GM23338 (cell line): ENCODE measurements at regions not wholly inside any gene's neighbourhood (a gene's known extent, or its start where the extent isn't known, plus 50 kb on each side); places are given as distances from the start of the nearest gene placed in this dataset.

Experiments used
- ATAC-seq: fragments of 200-7000 bp; cut with Tn5 transposase; 3 replicates; pipeline ENCODE4 v1.9.1; 2020
- DNase-seq: peaks from one replicate; pipeline ENCODE4 v3.0.0-alpha.2; 2015; ENCODE audit warnings: low spot score
- H2AFZ ChIP-seq: fragments of 200-600 bp; sonication (generic); 2 replicates; pipeline ENCODE4 v1.8.0; 2016; ENCODE audit warnings: antibody characterized with exemption, mild to moderate bottlenecking, moderate library complexity
- H3F3A ChIP-seq: fragments of 200-600 bp; sonication (generic); replicated peaks from 2 replicates; pipeline ENCODE4 v1.8.0; 2017; ENCODE audit warnings: antibody characterized with exemption, mixed run types, low read depth
- H3K27ac ChIP-seq: fragments of 200-600 bp; sonication (generic); 2 replicates; pipeline ENCODE4 v1.6.1; 2016; ENCODE audit warnings: low read depth
- H3K27me3 ChIP-seq: fragments of 200-600 bp; sonication (generic); 2 replicates; pipeline ENCODE4 v1.8.0; 2016; ENCODE audit warnings: mild to moderate bottlenecking, mixed run types, moderate library complexity; ENCODE audit not compliant: insufficient read depth
- H3K36me3 ChIP-seq: fragments of 200-600 bp; sonication (generic); 2 replicates; pipeline ENCODE4 v1.8.0; 2016; ENCODE audit warnings: mild to moderate bottlenecking; ENCODE audit not compliant: insufficient read depth
- H3K4me1 ChIP-seq: fragments of 200-600 bp; sonication (generic); 2 replicates; pipeline ENCODE4 v1.8.0; 2016; ENCODE audit warnings: mild to moderate bottlenecking, moderate library complexity; ENCODE audit not compliant: insufficient read depth
- H3K4me2 ChIP-seq: fragments of 200-600 bp; sonication (generic); 2 replicates; pipeline ENCODE4 v1.7.1; 2017; ENCODE audit warnings: mixed run types
- H3K4me3 ChIP-seq: fragments of 200-600 bp; sonication (generic); 2 replicates; pipeline ENCODE4 v1.6.1; 2016; ENCODE audit warnings: mixed run types
- H3K79me2 ChIP-seq: fragments of 200-600 bp; sonication (generic); replicated peaks from 2 replicates; pipeline ENCODE4 v1.8.0; 2017; ENCODE audit warnings: mild to moderate bottlenecking; ENCODE audit not compliant: insufficient read depth
- H3K9me2 ChIP-seq: fragments of 200-600 bp; sonication (generic); 2 replicates; pipeline ENCODE4 v1.8.0; 2017; ENCODE audit not compliant: insufficient read depth
- H4K20me1 ChIP-seq: fragments of 200-600 bp; sonication (generic); replicated peaks from 2 replicates; pipeline ENCODE4 v1.8.0; 2017; ENCODE audit warnings: mild to moderate bottlenecking; ENCODE audit not compliant: insufficient read depth
- H3K27ac Mint-ChIP-seq: 2 replicates; pipeline ENCODE4 v1.8.0; 2020; ENCODE audit warnings: inconsistent platforms, mild to moderate bottlenecking, moderate library complexity, mixed read lengths
- H3K27me3 Mint-ChIP-seq: 3 replicates; pipeline ENCODE4 v1.8.0; 2022; ENCODE audit warnings: low read depth, mild to moderate bottlenecking, moderate library complexity, mixed read lengths, inconsistent platforms; ENCODE audit not compliant: insufficient read depth, poor library complexity
- H3K36me3 Mint-ChIP-seq: 3 replicates; pipeline ENCODE4 v1.8.0; 2021; ENCODE audit warnings: low read depth, mild to moderate bottlenecking, inconsistent platforms, moderate library complexity, mixed read lengths
- H3K4me1 Mint-ChIP-seq: 3 replicates; pipeline ENCODE4 v1.8.0; 2020; ENCODE audit warnings: mild to moderate bottlenecking, inconsistent platforms, mixed read lengths
- H3K4me3 Mint-ChIP-seq: 3 replicates; pipeline ENCODE4 v1.8.0; 2021; ENCODE audit warnings: moderate library complexity, mild to moderate bottlenecking, inconsistent platforms, mixed read lengths
- H3K9me3 Mint-ChIP-seq: 3 replicates; pipeline ENCODE4 v1.8.0; 2020; ENCODE audit warnings: moderate library complexity, mild to moderate bottlenecking, inconsistent platforms, mixed read lengths
- CREB1 ChIP-seq: fragments of 250-450 bp; sonication (Bioruptor Pico); IDR thresholded peaks from 2 replicates; pipeline ENCODE4 v1.5.0; 2020; ENCODE audit warnings: low read depth, mild to moderate bottlenecking, moderate library complexity
- CTCF ChIP-seq, 2 experiments: fragments of 200-600 bp in 1 of 2; sonication (generic) in 1 of 2; conservative IDR thresholded peaks; 2 replicates each; pipeline versions ENCODE4 v1.5.1 to v1.6.1; 2016 to 2017; ENCODE audit warnings: antibody characterized with exemption in 2 of 2, low read depth in 2 of 2, mild to moderate bottlenecking in 2 of 2, moderate library complexity in 1 of 2
- ETS1 ChIP-seq: IDR thresholded peaks from 2 replicates; pipeline ENCODE4 v1.6.1; 2016; ENCODE audit warnings: antibody characterized with exemption
- EZH2 ChIP-seq: fragments of 200-600 bp; sonication (generic); IDR thresholded peaks from one replicate; pipeline ENCODE4 v1.8.0; 2017; ENCODE audit warnings: antibody characterized with exemption, mild to moderate bottlenecking, low read depth; ENCODE audit not compliant: unreplicated experiment
- EZH2phosphoT487 ChIP-seq: fragments of 200-600 bp; sonication (generic); IDR thresholded peaks from one replicate; pipeline ENCODE4 v1.8.1; 2018; ENCODE audit warnings: antibody characterized with exemption; ENCODE audit not compliant: unreplicated experiment
- JUNB ChIP-seq: IDR thresholded peaks from one replicate; pipeline ENCODE4 v1.6.1; 2016; ENCODE audit warnings: antibody characterized with exemption; ENCODE audit not compliant: unreplicated experiment
- NANOG ChIP-seq: IDR thresholded peaks from 2 replicates; pipeline ENCODE4 v1.6.1; 2016; ENCODE audit warnings: antibody characterized with exemption, borderline replicate concordance
- POLR2AphosphoS5 ChIP-seq: IDR thresholded peaks from 2 replicates; pipeline ENCODE4 v1.6.1; 2016; ENCODE audit warnings: antibody characterized with exemption, low read depth
- REST ChIP-seq: IDR thresholded peaks from one replicate; pipeline ENCODE4 v1.6.1; 2018; ENCODE audit warnings: antibody characterized with exemption; ENCODE audit not compliant: unreplicated experiment
- STAT1 ChIP-seq: IDR thresholded peaks from one replicate; pipeline ENCODE4 v1.6.1; 2016; ENCODE audit warnings: antibody characterized with exemption; ENCODE audit not compliant: unreplicated experiment
- ZNF114 ChIP-seq: fragments of 250-450 bp; sonication (Bioruptor Pico); IDR thresholded peaks from 2 replicates; pipeline ENCODE4 v1.5.0; 2020; ENCODE audit warnings: mild to moderate bottlenecking, moderate library complexity
- ZNF331 ChIP-seq: fragments of 250-450 bp; sonication (Bioruptor Pico); IDR thresholded peaks from 2 replicates; pipeline ENCODE4 v1.5.0; 2020; ENCODE audit warnings: low read depth, mild to moderate bottlenecking, moderate library complexity
- ZNF462 ChIP-seq: fragments of 250-450 bp; sonication (Bioruptor Pico); IDR thresholded peaks from 2 replicates; pipeline ENCODE4 v1.5.0; 2020; ENCODE audit warnings: mild to moderate bottlenecking, moderate library complexity

GRCh38 chr3:140769951-140770350 lies 92.1 kb downstream of the TRIM42 start:
- Histone ChIP-seq H3K27ac (no peak overlapping the region), H3K79me2 (no peaks in the 10 kb centered on the region), H3F3A (no peaks in the 10 kb centered on the region), H3K36me3 (no peaks in the 10 kb centered on the region), H3K9me2 (peaks cover 22% of the 10 kb centered on the region), H3K4me1 (no peaks in the 10 kb centered on the region), H3K4me2 (no peak overlapping the region), H3K27me3 (no peaks in the 10 kb centered on the region), H2AFZ (no peak overlapping the region), H3K4me3 (no peak overlapping the region), H4K20me1 (no peaks in the 10 kb centered on the region)
- ATAC-seq, result no peak
- peaks cover 4% of the 10 kb centered on the region for H3K27me3 Mint-ChIP-seq
- peaks cover 4% of the 10 kb centered on the region for H3K9me3 Mint-ChIP-seq
- DNase-seq, result no peak
- TF ChIP-seq EZH2, result no peak
- no peak for TF ChIP-seq NANOG
- TF ChIP-seq STAT1, result no peak
- TF ChIP-seq ZNF462 (CRISPR knock-in tag), result no peak
- no peak for TF ChIP-seq ZNF114 (CRISPR knock-in tag)
- no peak for TF ChIP-seq CREB1
- no peak for TF ChIP-seq ETS1
- TF ChIP-seq ZNF331 (CRISPR knock-in tag), result no peak
- no peak for TF ChIP-seq CTCF (conservative IDR thresholded peaks at IDR 0.05; ENCODE audit: low read depth in 2 of 2)
- no peak for TF ChIP-seq REST
- no peak for TF ChIP-seq JUNB
- TF ChIP-seq EZH2phosphoT487, result no peak
- TF ChIP-seq POLR2AphosphoS5, result no peak
- no peak overlapping the region for H3K27ac Mint-ChIP-seq
- no peak overlapping the region for H3K4me3 Mint-ChIP-seq
- H3K4me1 Mint-ChIP-seq, result no peaks in the 10 kb centered on the region
- peaks cover 5% of the 10 kb centered on the region for H3K36me3 Mint-ChIP-seq
